Trophoblast cell (in vitro differentiated cells and primary cell): ENCODE measurements at regions not wholly inside any gene's neighbourhood (a gene's known extent, or its start where the extent isn't known, plus 50 kb on each side); places are given as distances from the start of the nearest gene placed in this dataset.

Experiments used
- DNase-seq, 2 donors: peaks; one replicate each; pipeline ENCODE4 v3.0.0-alpha.2; 2016
- H2AFZ ChIP-seq: 2 replicates; pipeline ENCODE4 v1.6.1; 2013; ENCODE audit warnings: low read length, moderate library complexity, mild to moderate bottlenecking; ENCODE audit not compliant: insufficient read depth, poor library complexity
- H2AK5ac ChIP-seq: 2 replicates; pipeline ENCODE4 v1.6.1; 2013; ENCODE audit warnings: mild to moderate bottlenecking, low read length
- H2BK120ac ChIP-seq: 2 replicates; pipeline ENCODE4 v1.6.1; 2013; ENCODE audit warnings: low read length, mild to moderate bottlenecking, moderate library complexity; ENCODE audit not compliant: insufficient read depth, poor library complexity
- H2BK12ac ChIP-seq: 2 replicates; pipeline ENCODE4 v1.6.1; 2013; ENCODE audit warnings: mild to moderate bottlenecking, low read length, moderate library complexity
- H2BK5ac ChIP-seq: 2 replicates; pipeline ENCODE4 v1.6.1; 2013; ENCODE audit warnings: low read length, low read depth, moderate library complexity, mild to moderate bottlenecking; ENCODE audit not compliant: poor library complexity
- H3K14ac ChIP-seq: 2 replicates; pipeline ENCODE4 v1.6.1; 2013; ENCODE audit warnings: mild to moderate bottlenecking, low read length
- H3K18ac ChIP-seq: 2 replicates; pipeline ENCODE4 v1.6.1; 2013; ENCODE audit warnings: mild to moderate bottlenecking, low read length
- H3K23ac ChIP-seq: 2 replicates; pipeline ENCODE4 v1.6.1; 2013; ENCODE audit warnings: low read length
- H3K27ac ChIP-seq: 2 replicates; pipeline ENCODE4 v1.5.1; 2013; ENCODE audit warnings: low read depth, mild to moderate bottlenecking, inconsistent platforms, low read length, moderate library complexity
- H3K27me3 ChIP-seq: 2 replicates; pipeline ENCODE4 v1.6.1; 2013; ENCODE audit warnings: inconsistent platforms, mild to moderate bottlenecking, low read length, moderate library complexity; ENCODE audit not compliant: insufficient read depth
- H3K36me3 ChIP-seq, 2 experiments: 1 replicate in 1 of 2; 2 replicates in 1 of 2; pipeline ENCODE4 v1.6.1; 2013; ENCODE audit warnings: low read length in 2 of 2, mild to moderate bottlenecking in 2 of 2, moderate library complexity in 1 of 2; ENCODE audit not compliant: insufficient read depth in 2 of 2, control insufficient read depth in 1 of 2
- H3K4ac ChIP-seq: 2 replicates; pipeline ENCODE4 v1.6.1; 2013; ENCODE audit warnings: low read depth, mild to moderate bottlenecking, low read length, moderate library complexity
- H3K4me1 ChIP-seq, 2 experiments: 1 replicate in 1 of 2; 2 replicates in 1 of 2; pipeline ENCODE4 v1.6.1; 2013; ENCODE audit warnings: low read length in 2 of 2, mild to moderate bottlenecking in 2 of 2, moderate library complexity in 1 of 2; ENCODE audit not compliant: insufficient read depth in 2 of 2, control insufficient read depth in 1 of 2
- H3K4me2 ChIP-seq: 2 replicates; pipeline ENCODE4 v1.6.1; 2013; ENCODE audit warnings: inconsistent platforms, mild to moderate bottlenecking, low read length, moderate library complexity
- H3K4me3 ChIP-seq: 2 replicates; pipeline ENCODE4 v1.5.1; 2013; ENCODE audit warnings: mild to moderate bottlenecking, low read depth, low read length, inconsistent platforms
- H3K79me1 ChIP-seq: one replicate; pipeline ENCODE4 v1.6.1; 2013; ENCODE audit warnings: low read length
- H3K79me2 ChIP-seq: 2 replicates; pipeline ENCODE4 v1.6.1; 2013; ENCODE audit warnings: low read length, mild to moderate bottlenecking; ENCODE audit not compliant: control insufficient read depth, insufficient read depth, poor library complexity
- H3K9ac ChIP-seq: 2 replicates; pipeline ENCODE4 v1.6.1; 2013; ENCODE audit warnings: mild to moderate bottlenecking, low read length
- H3K9me3 ChIP-seq: 2 replicates; pipeline ENCODE4 v1.6.1; 2013; ENCODE audit warnings: low read depth, mild to moderate bottlenecking, control low read depth, inconsistent platforms, low read length; ENCODE audit not compliant: insufficient read depth
- H4K12ac ChIP-seq: 2 replicates; pipeline ENCODE4 v1.6.1; 2013; ENCODE audit warnings: low read depth, mild to moderate bottlenecking, low read length, moderate library complexity
- H4K8ac ChIP-seq: 2 replicates; pipeline ENCODE4 v1.6.1; 2013; ENCODE audit warnings: low read depth, mild to moderate bottlenecking, low read length, moderate library complexity
- H4K91ac ChIP-seq: one replicate; pipeline ENCODE4 v1.6.1; 2013; ENCODE audit warnings: low read depth, mild to moderate bottlenecking, low read length, moderate library complexity
- WGBS: extraction: QIAGEN DNeasy Blood & Tissue Kit; methylation state at CpG from one replicate; pipeline ENCODE4 v1.1.7; 2013; ENCODE audit warnings: missing lambda C conversion rate; ENCODE audit not compliant: insufficient read length, insufficient coverage; ENCODE audit errors: extremely low coverage; 5-methylcytosine and 5-hydroxymethylcytosine counted together

- Histone ChIP-seq H3K18ac (no peak overlapping the region), H2BK5ac (no peak overlapping the region), H3K4me1 (no peaks in the 10 kb centered on the region), H3K14ac (no peak overlapping the region), H4K91ac (no peak overlapping the region), H2AK5ac (no peak overlapping the region), H2AFZ (no peak overlapping the region), H3K4me2 (no peak overlapping the region), H3K9me3 (no peaks in the 10 kb centered on the region), H3K27me3 (no peaks in the 10 kb centered on the region), H3K79me1 (no peaks in the 10 kb centered on the region), H4K8ac (no peak overlapping the region), H3K4me3 (no peak overlapping the region), H4K12ac (no peak overlapping the region), H3K4ac (no peak overlapping the region), H3K9ac (no peak overlapping the region), H2BK120ac (no peak overlapping the region), H3K23ac (no peak overlapping the region), H3K27ac (no peak overlapping the region), H2BK12ac (no peak overlapping the region), H3K79me2 (no peaks in the 10 kb centered on the region), H3K36me3 (no peaks in the 10 kb centered on the region)
- no CpG with 5 or more reads among the region's 8 CpGs for WGBS
- no peak for DNase-seq
These were observed 118.7 kb upstream of the C1QTNF9B start for GRCh38 chr13:24016046-24016445.

DNA sequence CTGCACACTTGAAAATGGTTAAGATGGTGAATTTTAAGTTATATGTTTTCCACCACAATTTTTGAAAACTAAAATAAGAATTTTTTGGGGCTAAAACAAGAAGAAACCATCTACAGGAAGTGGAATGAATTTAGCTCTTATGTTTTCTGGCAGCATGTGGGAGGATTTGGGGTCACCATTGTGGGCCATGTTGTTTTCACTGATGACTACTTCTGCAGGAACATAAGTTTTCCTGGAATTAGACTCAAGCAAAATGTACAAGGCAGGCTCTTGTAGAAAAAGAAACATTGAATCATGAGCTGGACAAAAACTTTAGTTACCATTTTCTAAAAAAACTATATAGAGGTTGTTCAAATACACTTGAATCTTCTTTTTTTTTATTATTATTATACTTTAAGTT lies 125.3 kb upstream of the C1QTNF9B start:
- no peak for DNase-seq
- no peak overlapping the region for H3K23ac ChIP-seq
- H4K8ac ChIP-seq: no peak overlapping the region
- H2AFZ ChIP-seq: no peak overlapping the region
- H3K4ac ChIP-seq: no peak overlapping the region
- H3K4me1 ChIP-seq: no peaks in the 10 kb centered on the region
- H3K4me2 ChIP-seq: no peak overlapping the region
- H2AK5ac ChIP-seq: no peak overlapping the region
- H3K36me3 ChIP-seq: no peaks in the 10 kb centered on the region
- H3K9me3 ChIP-seq: no peaks in the 10 kb centered on the region
- no peak overlapping the region for H2BK12ac ChIP-seq
- no peak overlapping the region for H3K4me3 ChIP-seq
- H4K91ac ChIP-seq: no peak overlapping the region
- no peak overlapping the region for H2BK5ac ChIP-seq
- no peak overlapping the region for H3K9ac ChIP-seq
- H3K18ac ChIP-seq: no peak overlapping the region
- no peaks in the 10 kb centered on the region for H3K27me3 ChIP-seq
- H3K79me1 ChIP-seq: no peaks in the 10 kb centered on the region
- H4K12ac ChIP-seq: no peak overlapping the region
- no peak overlapping the region for H3K14ac ChIP-seq
- H3K27ac ChIP-seq: no peak overlapping the region
- no peak overlapping the region for H2BK120ac ChIP-seq
- H3K79me2 ChIP-seq: no peaks in the 10 kb centered on the region

GRCh38 chr13:24023073-24023472 lies 125.8 kb upstream of the C1QTNF9B start:
- no peak overlapping the region for H3K9ac ChIP-seq
- no peak overlapping the region for H3K23ac ChIP-seq
- no peak overlapping the region for H4K12ac ChIP-seq
- no peak overlapping the region for H4K91ac ChIP-seq
- H3K36me3 ChIP-seq: no peaks in the 10 kb centered on the region
- no peak overlapping the region for H4K8ac ChIP-seq
- no peaks in the 10 kb centered on the region for H3K79me2 ChIP-seq
- no peak overlapping the region for H2AK5ac ChIP-seq
- H2BK12ac ChIP-seq: no peak overlapping the region
- no peak overlapping the region for H3K14ac ChIP-seq
- no peaks in the 10 kb centered on the region for H3K79me1 ChIP-seq
- no peaks in the 10 kb centered on the region for H3K27me3 ChIP-seq
- H2AFZ ChIP-seq: no peak overlapping the region
- no peak for DNase-seq
- H3K4ac ChIP-seq: no peak overlapping the region
- H3K18ac ChIP-seq: no peak overlapping the region
- H3K4me2 ChIP-seq: no peak overlapping the region
- no peaks in the 10 kb centered on the region for H3K4me1 ChIP-seq
- H3K9me3 ChIP-seq: no peaks in the 10 kb centered on the region
- no peak overlapping the region for H3K27ac ChIP-seq
- no peak overlapping the region for H2BK120ac ChIP-seq
- no CpG with 5 or more reads among the region's 1 CpG for WGBS
- H3K4me3 ChIP-seq: no peak overlapping the region
- no peak overlapping the region for H2BK5ac ChIP-seq

GRCh38 chr13:24027494-24027893 lies 130.2 kb upstream of the C1QTNF9B start:
- Histone ChIP-seq H3K9me3 (no peaks in the 10 kb centered on the region), H3K14ac (no peak overlapping the region), H3K36me3 (no peaks in the 10 kb centered on the region), H3K23ac (no peak overlapping the region), H4K12ac (no peak overlapping the region), H3K27ac (no peak overlapping the region), H3K79me1 (no peaks in the 10 kb centered on the region), H4K8ac (no peak overlapping the region), H3K4ac (no peak overlapping the region), H3K4me1 (no peaks in the 10 kb centered on the region), H2AK5ac (no peak overlapping the region), H4K91ac (no peak overlapping the region), H2BK5ac (no peak overlapping the region), H3K79me2 (no peaks in the 10 kb centered on the region), H2AFZ (no peak overlapping the region), H2BK12ac (no peak overlapping the region), H3K9ac (no peak overlapping the region), H3K18ac (no peak overlapping the region), H2BK120ac (no peak overlapping the region), H3K4me3 (no peak overlapping the region), H3K27me3 (no peaks in the 10 kb centered on the region), H3K4me2 (no peak overlapping the region)
- no CpG with 5 or more reads among the region's 4 CpGs for WGBS
- no peak for DNase-seq

- no peak overlapping the region for H2BK5ac ChIP-seq
- no peak overlapping the region for H3K27ac ChIP-seq
- no peak overlapping the region for H4K91ac ChIP-seq
- no peak overlapping the region for H4K8ac ChIP-seq
- no peak overlapping the region for H2AFZ ChIP-seq
- H2AK5ac ChIP-seq: no peak overlapping the region
- no peaks in the 10 kb centered on the region for H3K79me1 ChIP-seq
- H3K18ac ChIP-seq: no peak overlapping the region
- H3K9me3 ChIP-seq: no peaks in the 10 kb centered on the region
- no peaks in the 10 kb centered on the region for H3K79me2 ChIP-seq
- H4K12ac ChIP-seq: no peak overlapping the region
- H3K14ac ChIP-seq: no peak overlapping the region
- no peaks in the 10 kb centered on the region for H3K27me3 ChIP-seq
- H2BK120ac ChIP-seq: no peak overlapping the region
- no peak overlapping the region for H3K9ac ChIP-seq
- WGBS: no CpG with 5 or more reads among the region's 2 CpGs
- H2BK12ac ChIP-seq: no peak overlapping the region
- no peaks in the 10 kb centered on the region for H3K4me1 ChIP-seq
- no peaks in the 10 kb centered on the region for H3K36me3 ChIP-seq
- H3K4me3 ChIP-seq: no peak overlapping the region
- DNase-seq: no peak
- H3K23ac ChIP-seq: no peak overlapping the region
- H3K4ac ChIP-seq: no peak overlapping the region
- H3K4me2 ChIP-seq: no peak overlapping the region
These were observed 128.3 kb upstream of the SPATA13 start for GRCh38 chr13:24032252-24032651.
